Right lobe of liver (tissue), 4 donors: ENCODE measurements at regions not wholly inside any gene's neighbourhood (a gene's known extent, or its start where the extent isn't known, plus 50 kb on each side); places are given as distances from the start of the nearest gene placed in this dataset.

ENCODE experiments used
- POLR2A ChIP-seq: fragments of 450-650 bp; IDR thresholded peaks from one replicate; pipeline ENCODE4 v1.6.1; 2017; ENCODE audit warnings: antibody characterized with exemption, mild to moderate bottlenecking
- TF ChIP-seq, protein P1 (sequence below), 4 donors: fragments of 200-600 bp in 3 of 4; fragments of 450-650 bp in 1 of 4; IDR thresholded peaks; one replicate each; pipeline versions ENCODE4 v1.5.1 to v1.8.0; 2016 to 2022; ENCODE audit warnings: antibody characterized with exemption in 4 of 4, mild to moderate bottlenecking in 2 of 4
- donor health status: DM: no; HTN: no; CAD: no.
- donor health status: DM: no; HTN: no; CAD: no.
- donor health status: DM: no; HTN: yes; CAD: no.

DNA sequence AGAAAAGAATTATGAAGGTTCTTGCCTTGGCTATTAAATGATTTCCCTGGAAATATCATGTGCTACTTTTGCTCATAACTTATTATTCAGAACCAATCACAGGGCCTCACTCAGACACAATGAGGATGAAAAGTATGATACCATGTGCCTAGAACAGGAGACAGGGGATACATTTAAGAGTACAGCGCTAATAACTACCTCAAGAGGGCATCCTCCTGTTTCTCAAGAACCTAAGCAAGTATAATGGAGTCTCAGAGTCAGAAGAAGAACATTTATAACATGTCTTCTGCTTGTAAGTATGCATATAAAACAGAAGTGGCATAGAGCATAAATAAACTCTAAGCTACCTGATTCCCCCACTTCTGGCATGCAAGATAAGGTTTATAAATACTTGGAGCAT lies 125.4 kb upstream of the MME start:
- no peak for TF ChIP-seq POLR2A
- TF ChIP-seq, protein P1, sequence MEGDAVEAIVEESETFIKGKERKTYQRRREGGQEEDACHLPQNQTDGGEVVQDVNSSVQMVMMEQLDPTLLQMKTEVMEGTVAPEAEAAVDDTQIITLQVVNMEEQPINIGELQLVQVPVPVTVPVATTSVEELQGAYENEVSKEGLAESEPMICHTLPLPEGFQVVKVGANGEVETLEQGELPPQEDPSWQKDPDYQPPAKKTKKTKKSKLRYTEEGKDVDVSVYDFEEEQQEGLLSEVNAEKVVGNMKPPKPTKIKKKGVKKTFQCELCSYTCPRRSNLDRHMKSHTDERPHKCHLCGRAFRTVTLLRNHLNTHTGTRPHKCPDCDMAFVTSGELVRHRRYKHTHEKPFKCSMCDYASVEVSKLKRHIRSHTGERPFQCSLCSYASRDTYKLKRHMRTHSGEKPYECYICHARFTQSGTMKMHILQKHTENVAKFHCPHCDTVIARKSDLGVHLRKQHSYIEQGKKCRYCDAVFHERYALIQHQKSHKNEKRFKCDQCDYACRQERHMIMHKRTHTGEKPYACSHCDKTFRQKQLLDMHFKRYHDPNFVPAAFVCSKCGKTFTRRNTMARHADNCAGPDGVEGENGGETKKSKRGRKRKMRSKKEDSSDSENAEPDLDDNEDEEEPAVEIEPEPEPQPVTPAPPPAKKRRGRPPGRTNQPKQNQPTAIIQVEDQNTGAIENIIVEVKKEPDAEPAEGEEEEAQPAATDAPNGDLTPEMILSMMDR (IDR thresholded peaks at IDR 0.05): peak; percentile 9 to 37 (median 18)
